Astrocyte (in vitro differentiated cells and primary cell): ENCODE measurements at regions not wholly inside any gene's neighbourhood (a gene's known extent, or its start where the extent isn't known, plus 50 kb on each side); places are given as distances from the start of the nearest gene placed in this dataset.

Source experiments
- DNase-seq: peaks from one replicate; pipeline ENCODE4 v3.0.0-alpha.2; 2010; ENCODE audit warnings: low read depth
- FAIRE-seq: peaks from 2 replicates; lab custom pipeline; 2011; peaks lifted over from hg19 to GRCh38; lab: Jason Lieb, UNC
- H2AFZ ChIP-seq: 2 replicates; pipeline ENCODE4 v1.6.0; 2012; ENCODE audit warnings: low read depth, low read length, inconsistent platforms
- H3K27ac ChIP-seq: 2 replicates; pipeline ENCODE4 v1.5.1; 2011; ENCODE audit warnings: low read depth, low read length, inconsistent platforms
- H3K27me3 ChIP-seq: 2 replicates; pipeline ENCODE4 v1.6.0; 2011; ENCODE audit warnings: low read length, inconsistent platforms; ENCODE audit not compliant: insufficient read depth
- H3K36me3 ChIP-seq: 2 replicates; pipeline ENCODE4 v1.5.1; 2011; ENCODE audit warnings: low read length, inconsistent platforms; ENCODE audit not compliant: insufficient read depth
- H3K4me1 ChIP-seq: 2 replicates; pipeline ENCODE4 v1.5.1; 2011; ENCODE audit warnings: low read length, inconsistent platforms; ENCODE audit not compliant: insufficient read depth
- H3K4me2 ChIP-seq: 2 replicates; pipeline ENCODE4 v1.6.0; 2012; ENCODE audit warnings: low read length, inconsistent platforms
- H3K4me3 ChIP-seq: 2 replicates; pipeline ENCODE4 v1.5.1; 2011; ENCODE audit warnings: low read depth, mild to moderate bottlenecking, low read length, inconsistent platforms; ENCODE audit not compliant: insufficient read depth
- H3K79me2 ChIP-seq: 2 replicates; pipeline ENCODE4 v1.6.0; 2012; ENCODE audit warnings: mild to moderate bottlenecking, low read length, inconsistent platforms; ENCODE audit not compliant: insufficient read depth
- H3K9ac ChIP-seq: 2 replicates; pipeline ENCODE4 v1.6.0; 2012; ENCODE audit warnings: mild to moderate bottlenecking, low read length, inconsistent platforms
- H3K9me3 ChIP-seq: 2 replicates; pipeline ENCODE4 v1.5.1; 2012; ENCODE audit warnings: low read depth, mild to moderate bottlenecking, low read length, inconsistent platforms; ENCODE audit not compliant: insufficient read depth
- H4K20me1 ChIP-seq: 2 replicates; pipeline ENCODE4 v1.6.0; 2012; ENCODE audit warnings: low read length, inconsistent platforms; ENCODE audit not compliant: insufficient read depth
- H3K27ac Mint-ChIP-seq: one replicate; pipeline ENCODE4 v1.8.0; 2021; ENCODE audit warnings: mild to moderate bottlenecking, mixed read lengths; ENCODE audit not compliant: unreplicated experiment
- H3K27me3 Mint-ChIP-seq: one replicate; pipeline ENCODE4 v1.8.0; 2021; ENCODE audit warnings: low read depth, mixed read lengths; ENCODE audit not compliant: unreplicated experiment
- H3K36me3 Mint-ChIP-seq: one replicate; pipeline ENCODE4 v1.8.0; 2021; ENCODE audit warnings: low read depth, mixed read lengths; ENCODE audit not compliant: unreplicated experiment
- H3K4me1 Mint-ChIP-seq: one replicate; pipeline ENCODE4 v1.8.0; 2021; ENCODE audit warnings: low read depth, mixed read lengths; ENCODE audit not compliant: unreplicated experiment
- H3K4me3 Mint-ChIP-seq: one replicate; pipeline ENCODE4 v1.8.0; 2021; ENCODE audit warnings: mild to moderate bottlenecking, moderate library complexity, mixed read lengths; ENCODE audit not compliant: unreplicated experiment
- H3K9me3 Mint-ChIP-seq: one replicate; pipeline ENCODE4 v1.8.0; 2021; ENCODE audit warnings: mild to moderate bottlenecking, mixed read lengths; ENCODE audit not compliant: unreplicated experiment
- CTCF ChIP-seq: IDR thresholded peaks from 2 replicates; pipeline ENCODE4 v1.5.1; 2011; ENCODE audit warnings: low read depth, mild to moderate bottlenecking, inconsistent platforms, low read length, moderate library complexity; ENCODE audit not compliant: insufficient read depth
- EZH2 ChIP-seq: IDR thresholded peaks from 2 replicates; pipeline ENCODE4 v1.6.1; 2012; ENCODE audit warnings: mild to moderate bottlenecking, low read length, inconsistent platforms; ENCODE audit not compliant: insufficient read depth

- TF ChIP-seq CTCF (no peak), EZH2 (no peak)
- Histone ChIP-seq H3K36me3 (no peaks in the 10 kb centered on the region), H3K9ac (no peak overlapping the region), H3K79me2 (no peaks in the 10 kb centered on the region), H3K4me1 (peaks cover 21% of the 10 kb centered on the region), H3K27me3 (no peaks in the 10 kb centered on the region), H3K4me2 (no peak overlapping the region), H4K20me1 (no peaks in the 10 kb centered on the region), H2AFZ (no peak overlapping the region), H3K27ac (no peak overlapping the region), H3K9me3 (no peaks in the 10 kb centered on the region), H3K4me3 (no peak overlapping the region)
- peak; percentile 34 for FAIRE-seq
- Mint-ChIP-seq H3K27ac (no peak overlapping the region), H3K4me1 (peaks cover 61% of the 10 kb centered on the region), H3K36me3 (peaks cover 1% of the 10 kb centered on the region), H3K27me3 (no peaks in the 10 kb centered on the region), H3K9me3 (peaks cover 7% of the 10 kb centered on the region), H3K4me3 (no peak overlapping the region)
- DNase-seq, result peak; percentile 25
Measured at GRCh38 chr10:62588116-62588515, 213.9 kb downstream of the ZNF365 start.

GRCh38 chr10:62589689-62590088, 214.8 kb upstream of the ADO start:
- H3K4me3 Mint-ChIP-seq, result no peak overlapping the region
- peaks cover 1% of the 10 kb centered on the region for H3K36me3 Mint-ChIP-seq
- H3K4me2 ChIP-seq, result no peak overlapping the region
- H3K9me3 Mint-ChIP-seq, result peaks cover 7% of the 10 kb centered on the region
- H3K9ac ChIP-seq, result no peak overlapping the region
- no peak overlapping the region for H3K27ac Mint-ChIP-seq
- H3K27me3 Mint-ChIP-seq, result no peaks in the 10 kb centered on the region
- TF ChIP-seq EZH2, result no peak
- TF ChIP-seq CTCF, result no peak
- H3K4me1 Mint-ChIP-seq, result peaks cover 51% of the 10 kb centered on the region
- H3K4me1 ChIP-seq, result peaks cover 8% of the 10 kb centered on the region
- no peak overlapping the region for H3K4me3 ChIP-seq
- FAIRE-seq (no peak), DNase-seq (no peak)
- H3K36me3 ChIP-seq, result no peaks in the 10 kb centered on the region
- no peak overlapping the region for H3K27ac ChIP-seq
- H3K79me2 ChIP-seq, result no peaks in the 10 kb centered on the region
- no peak overlapping the region for H2AFZ ChIP-seq
- no peaks in the 10 kb centered on the region for H3K9me3 ChIP-seq
- no peaks in the 10 kb centered on the region for H4K20me1 ChIP-seq
- no peaks in the 10 kb centered on the region for H3K27me3 ChIP-seq

GRCh38 chr10:62590306-62590705, 214.2 kb upstream of the ADO start:
- H3K27ac ChIP-seq, result no peak overlapping the region
- no peaks in the 10 kb centered on the region for H3K27me3 Mint-ChIP-seq
- no peaks in the 10 kb centered on the region for H3K27me3 ChIP-seq
- peaks cover 45% of the 10 kb centered on the region for H3K4me1 Mint-ChIP-seq
- H3K4me1 ChIP-seq, result peaks cover 2% of the 10 kb centered on the region
- H3K36me3 Mint-ChIP-seq, result peaks cover 1% of the 10 kb centered on the region
- peak; percentile 25 for DNase-seq
- no peak overlapping the region for H3K4me3 ChIP-seq
- H3K9me3 Mint-ChIP-seq, result peaks cover 7% of the 10 kb centered on the region
- H3K4me2 ChIP-seq, result no peak overlapping the region
- no peak overlapping the region for H3K27ac Mint-ChIP-seq
- H2AFZ ChIP-seq, result no peak overlapping the region
- FAIRE-seq, result peak; percentile 34
- no peak overlapping the region for H3K4me3 Mint-ChIP-seq
- H3K9ac ChIP-seq, result no peak overlapping the region
- H3K36me3 ChIP-seq, result no peaks in the 10 kb centered on the region
- H4K20me1 ChIP-seq, result no peaks in the 10 kb centered on the region
- TF ChIP-seq CTCF (no peak), EZH2 (no peak)
- H3K9me3 ChIP-seq, result no peaks in the 10 kb centered on the region
- no peaks in the 10 kb centered on the region for H3K79me2 ChIP-seq
